Spleen (tissue), 11 donors: ENCODE measurements at regions not wholly inside any gene's neighbourhood (a gene's known extent, or its start where the extent isn't known, plus 50 kb on each side); places are given as distances from the start of the nearest gene placed in this dataset.

Experiments
- DNase-seq: peaks from one replicate; pipeline ENCODE4 v3.0.0-alpha.2; 2020
- H3K27ac ChIP-seq, 8 donors: fragments of 200-600 bp; sonication (generic) in 7 of 8; 1 replicate in 4 of 8; 2 replicates in 4 of 8; pipeline versions ENCODE4 v1.5.0 to v1.8.0; 2016 to 2021; ENCODE audit warnings: inconsistent platforms in 4 of 8, mild to moderate bottlenecking in 4 of 8, moderate library complexity in 1 of 8
- H3K27me3 ChIP-seq, 7 donors: fragments of 200-600 bp; sonication (generic) in 6 of 7; replicated peaks in 1 of 7; 1 replicate in 4 of 7; 2 replicates in 3 of 7; pipeline versions ENCODE4 v1.5.0 to v1.8.0; 2016 to 2021; ENCODE audit warnings: inconsistent platforms in 3 of 7, mild to moderate bottlenecking in 1 of 7
- H3K36me3 ChIP-seq, 6 donors: fragments of 200-600 bp; sonication (generic) in 5 of 6; 1 replicate in 4 of 6; 2 replicates in 2 of 6; pipeline versions ENCODE4 v1.5.0 to v1.8.0; 2016 to 2021; ENCODE audit warnings: inconsistent platforms in 2 of 6
- H3K4me1 ChIP-seq, 6 donors: fragments of 200-600 bp; sonication (generic) in 5 of 6; 1 replicate in 3 of 6; 2 replicates in 3 of 6; pipeline versions ENCODE4 v1.5.0 to v1.8.0; 2016 to 2021; ENCODE audit warnings: inconsistent platforms in 3 of 6
- H3K4me3 ChIP-seq, 8 donors: fragments of 200-600 bp; sonication (generic) in 7 of 8; 1 replicate in 4 of 8; 2 replicates in 4 of 8; pipeline versions ENCODE4 v1.5.0 to v1.8.0; 2016 to 2021; ENCODE audit warnings: inconsistent platforms in 4 of 8, mild to moderate bottlenecking in 4 of 8, moderate library complexity in 2 of 8
- H3K9me3 ChIP-seq, 8 donors: fragments of 200-600 bp; sonication (generic) in 7 of 8; 1 replicate in 4 of 8; 2 replicates in 4 of 8; pipeline versions ENCODE4 v1.5.0 to v1.8.0; 2016 to 2021; ENCODE audit warnings: inconsistent platforms in 4 of 8
- POLR2A ChIP-seq, 3 donors: fragments of 450-650 bp; IDR thresholded peaks; one replicate each; pipeline ENCODE4 v1.5.1; 2017; ENCODE audit warnings: antibody characterized with exemption in 3 of 3, mild to moderate bottlenecking in 1 of 3
- POLR2AphosphoS5 ChIP-seq, 3 donors: sonication (generic); formaldehyde crosslinking; IDR thresholded peaks; one replicate each; pipeline ENCODE4 v1.5.1; 2017; ENCODE audit warnings: antibody characterized with exemption in 3 of 3
- WGBS, 5 donors: extraction: QIAGEN DNeasy Blood & Tissue Kit in 3 of 5; methylation state at CpG; one replicate each; pipeline versions ENCODE4 v1.1.5 to v1.1.7; 2013 to 2018; 5-methylcytosine and 5-hydroxymethylcytosine counted together
- intact Hi-C: fragments of 100-400 bp; cut with DNase I; formaldehyde crosslinking; loops from one replicate; pipeline ENCODE4 v1.15.0; 2023; ENCODE audit warnings: low total_unique reads
- TF ChIP-seq, protein P1 (sequence below), 11 experiments: fragments of 200-600 bp in 7 of 11; fragments of 450-650 bp in 4 of 11; sonication (generic) in 4 of 11; IDR thresholded peaks in 8 of 11; conservative IDR thresholded peaks in 3 of 11; 1 replicate in 7 of 11; 2 replicates in 4 of 11; pipeline versions ENCODE4 v1.4.0 to v1.8.0; 2016 to 2021; ENCODE audit warnings: antibody characterized with exemption in 11 of 11, inconsistent platforms in 4 of 11, mild to moderate bottlenecking in 1 of 11
- donor health status: healthy with polysubstance abuse.
- donor health status: DM: no; HTN: no; CAD: no; lungs with moderate emphysema.
- donor health status: DM: no; HTN: no; CAD: no.
- donor health status: Bipolar disorder and iron deficiency.
- donor health status: healthy.
- donor health status: DM: no; HTN: no; CAD: no.
- donor health status: DM: yes; HTN: yes; CAD: no.

DNA sequence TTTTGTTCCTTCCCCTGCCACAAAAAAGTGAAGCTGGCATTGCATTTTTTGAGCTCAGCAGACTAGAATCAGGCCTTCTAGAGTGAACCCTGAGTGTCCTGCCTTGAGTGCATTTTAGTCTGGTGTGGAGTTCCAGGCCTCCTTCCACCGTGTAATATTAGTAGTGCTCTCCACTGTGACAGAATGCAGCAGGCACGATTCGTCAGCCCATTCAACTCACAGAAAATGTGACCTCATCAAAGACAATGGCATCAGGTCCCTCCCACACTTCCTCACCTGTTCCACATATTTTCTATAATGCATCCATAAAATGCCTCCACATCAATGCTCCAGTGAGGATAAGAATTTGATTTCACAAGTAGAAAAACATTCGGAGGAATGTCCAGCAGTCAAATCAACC is 227.6 kb downstream of the FGF9 start:
- DNase-seq = no peak
- 75 to 88% (median 82%) methylated on average over 4 of the region's 4 CpGs for WGBS, 5 donors
- Histone ChIP-seq H3K4me1 (no peaks in the 10 kb centered on the region), H3K27ac (no peak overlapping the region), H3K27me3 (no peaks in the 10 kb centered on the region), H3K36me3 (no peaks in the 10 kb centered on the region), H3K4me3 (no peak overlapping the region), H3K9me3 (no peaks in the 10 kb centered on the region)
- TF ChIP-seq POLR2A (IDR thresholded peaks at IDR 0.05) (no peak), POLR2AphosphoS5 (IDR thresholded peaks at IDR 0.05) (no peak)
- TF ChIP-seq, protein P1, sequence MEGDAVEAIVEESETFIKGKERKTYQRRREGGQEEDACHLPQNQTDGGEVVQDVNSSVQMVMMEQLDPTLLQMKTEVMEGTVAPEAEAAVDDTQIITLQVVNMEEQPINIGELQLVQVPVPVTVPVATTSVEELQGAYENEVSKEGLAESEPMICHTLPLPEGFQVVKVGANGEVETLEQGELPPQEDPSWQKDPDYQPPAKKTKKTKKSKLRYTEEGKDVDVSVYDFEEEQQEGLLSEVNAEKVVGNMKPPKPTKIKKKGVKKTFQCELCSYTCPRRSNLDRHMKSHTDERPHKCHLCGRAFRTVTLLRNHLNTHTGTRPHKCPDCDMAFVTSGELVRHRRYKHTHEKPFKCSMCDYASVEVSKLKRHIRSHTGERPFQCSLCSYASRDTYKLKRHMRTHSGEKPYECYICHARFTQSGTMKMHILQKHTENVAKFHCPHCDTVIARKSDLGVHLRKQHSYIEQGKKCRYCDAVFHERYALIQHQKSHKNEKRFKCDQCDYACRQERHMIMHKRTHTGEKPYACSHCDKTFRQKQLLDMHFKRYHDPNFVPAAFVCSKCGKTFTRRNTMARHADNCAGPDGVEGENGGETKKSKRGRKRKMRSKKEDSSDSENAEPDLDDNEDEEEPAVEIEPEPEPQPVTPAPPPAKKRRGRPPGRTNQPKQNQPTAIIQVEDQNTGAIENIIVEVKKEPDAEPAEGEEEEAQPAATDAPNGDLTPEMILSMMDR (IDR thresholded peaks at IDR 0.05 in 8 of 11, conservative IDR thresholded peaks at IDR 0.05 in 3 of 11) = no peak
- intact Hi-C loops = no loop called here

DNA sequence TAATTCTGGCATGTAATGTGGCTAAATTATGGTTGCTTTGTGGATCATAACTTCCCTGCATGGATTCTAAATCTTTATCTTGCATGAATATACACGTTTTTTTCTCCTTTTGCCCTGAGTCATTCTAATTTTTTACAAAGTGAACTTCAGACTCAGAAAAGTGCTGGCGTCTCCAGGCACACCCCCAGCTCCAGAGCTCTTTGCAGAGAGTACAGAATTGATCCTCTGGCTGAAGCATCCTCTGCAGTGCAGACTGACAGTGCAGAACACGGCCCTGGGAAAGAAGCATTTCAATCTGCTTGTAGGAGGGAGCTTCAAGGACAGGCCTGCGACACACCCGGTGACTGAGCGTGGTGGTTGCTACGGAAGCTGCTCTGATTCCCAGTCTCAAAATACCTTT is 228.1 kb downstream of the FGF9 start:
- WGBS, 5 donors = 60 to 78% (median 71%) methylated on average over 7 of the region's 7 CpGs
- DNase-seq = no peak
- intact Hi-C loops = no loop called here
- Histone ChIP-seq H3K9me3 (no peaks in the 10 kb centered on the region), H3K27me3 (no peaks in the 10 kb centered on the region), H3K27ac (no peak overlapping the region), H3K36me3 (no peaks in the 10 kb centered on the region), H3K4me3 (no peak overlapping the region), H3K4me1 (no peaks in the 10 kb centered on the region)
- TF ChIP-seq POLR2A (IDR thresholded peaks at IDR 0.05) = no peak

DNA sequence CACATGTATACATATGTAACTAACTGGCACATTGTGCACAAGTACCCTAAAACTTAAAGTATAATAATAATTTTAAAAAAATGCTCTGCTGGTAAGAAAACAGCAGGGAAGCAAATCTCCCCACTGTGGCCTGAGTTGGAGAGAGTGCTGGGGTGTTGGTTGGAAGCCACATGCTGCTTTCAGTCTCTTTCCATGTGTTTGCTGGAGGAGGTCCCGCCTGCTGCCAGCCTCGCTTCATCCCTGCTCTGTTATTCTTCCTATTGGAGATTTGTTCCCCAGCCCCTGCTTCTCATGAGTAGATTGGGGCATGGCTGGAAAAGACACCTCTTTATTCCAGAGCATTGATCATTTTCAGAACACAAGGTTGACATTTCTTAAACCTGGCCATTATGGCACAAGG is 230.5 kb downstream of the FGF9 start:
- Histone ChIP-seq H3K9me3 (no peaks in the 10 kb centered on the region), H3K36me3 (no peaks in the 10 kb centered on the region), H3K27me3 (no peaks in the 10 kb centered on the region), H3K27ac (no peak overlapping the region), H3K4me1 (no peaks in the 10 kb centered on the region), H3K4me3 (no peak overlapping the region)
- WGBS, 5 donors = 83 to 100% (median 94%) methylated on average over 2 of the region's 2 CpGs
- intact Hi-C loops = no loop called here
- DNase-seq = no peak
- TF ChIP-seq POLR2A (IDR thresholded peaks at IDR 0.05) = no peak

DNA sequence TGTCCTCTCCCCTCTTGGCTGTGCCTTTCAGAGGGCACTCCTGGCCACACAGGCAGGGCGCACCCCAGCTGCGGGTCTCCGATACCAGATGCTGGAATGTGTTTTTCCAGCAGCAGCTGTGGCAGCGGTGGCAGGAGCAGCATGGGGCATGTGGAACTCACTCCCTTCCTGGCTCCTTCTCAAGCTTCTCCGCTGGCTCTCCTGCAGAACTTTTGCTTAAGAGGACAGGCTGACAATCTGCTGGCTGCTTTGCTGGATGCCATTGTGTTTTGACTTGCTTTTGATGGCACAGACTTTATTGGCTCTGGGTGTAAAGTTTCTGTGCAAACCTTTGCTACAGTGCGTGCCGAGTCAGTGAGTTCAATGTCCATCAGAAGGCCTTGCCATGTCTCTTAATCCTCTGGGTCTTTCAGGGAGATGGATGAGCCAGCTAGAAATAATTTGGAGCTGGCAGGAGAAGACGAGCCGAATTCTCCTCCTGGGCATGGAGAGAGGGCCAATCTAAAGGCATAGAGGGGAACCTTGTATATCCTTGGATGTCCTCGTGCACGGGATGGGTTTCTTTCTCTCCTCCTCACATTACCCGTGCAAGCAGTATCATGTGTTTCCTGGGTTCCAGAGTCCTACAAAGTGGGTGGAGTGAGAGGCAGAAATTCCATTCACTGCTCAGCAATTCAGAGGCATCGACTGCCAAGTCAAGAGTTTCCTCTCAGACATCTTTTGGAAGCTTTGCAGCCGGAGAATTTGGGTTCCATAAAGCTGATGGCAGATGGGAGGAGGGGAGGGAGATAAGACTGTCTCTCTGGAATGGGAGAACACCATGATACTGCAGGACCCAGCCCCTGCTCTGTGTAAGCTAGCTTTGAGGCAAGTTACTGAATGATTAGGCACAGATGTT is 231.2 kb downstream of the FGF9 start:
- peak overlapping the region in 1 of 8 donors; percentile 12 for H3K27ac ChIP-seq
- 70 to 81% (median 76%) methylated on average over 14 of the region's 14 CpGs for WGBS, 5 donors

DNA sequence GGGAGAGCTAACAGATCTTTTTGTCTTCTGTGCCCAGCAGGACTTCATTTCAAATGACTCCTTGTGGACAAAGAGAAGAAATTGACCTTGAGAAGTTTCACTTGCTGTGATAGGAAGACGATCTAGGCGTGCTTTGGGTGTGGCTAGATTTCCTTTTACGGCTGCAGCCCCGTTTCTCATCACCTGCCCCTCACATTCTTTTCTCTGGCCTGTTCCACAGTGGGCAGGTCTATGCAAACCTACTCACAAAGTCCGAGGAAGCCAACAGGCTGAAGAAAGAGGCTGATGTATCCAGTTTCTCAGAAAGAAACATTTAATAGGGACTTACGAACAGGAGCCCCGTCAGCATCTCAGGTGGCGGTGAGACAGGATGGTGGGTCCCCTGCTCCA is 231.8 kb downstream of the FGF9 start:
- TF ChIP-seq, protein P1 (IDR thresholded peaks at IDR 0.05 in 8 of 11, conservative IDR thresholded peaks at IDR 0.05 in 3 of 11) = no peak
- TF ChIP-seq POLR2A (IDR thresholded peaks at IDR 0.05) = no peak
- no peak for TF ChIP-seq POLR2AphosphoS5 (IDR thresholded peaks at IDR 0.05)
- no peak for DNase-seq
- H3K36me3 ChIP-seq = no peaks in the 10 kb centered on the region
- no peaks in the 10 kb centered on the region for H3K9me3 ChIP-seq
- intact Hi-C loops = no loop called here
- no peak overlapping the region for H3K4me3 ChIP-seq
- H3K27ac ChIP-seq = peak overlapping the region in 1 of 8 donors; percentile 12
- WGBS, 5 donors = 70 to 75% (median 72%) methylated on average over 8 of the region's 8 CpGs
- no peaks in the 10 kb centered on the region for H3K27me3 ChIP-seq
- H3K4me1 ChIP-seq = no peaks in the 10 kb centered on the region

More for the DNA sequence above, 231.2 kb downstream of the FGF9 start:
- no peak for DNase-seq
- Histone ChIP-seq H3K36me3 (no peaks in the 10 kb centered on the region), H3K9me3 (no peaks in the 10 kb centered on the region), H3K4me3 (no peak overlapping the region), H3K27me3 (no peaks in the 10 kb centered on the region), H3K4me1 (no peaks in the 10 kb centered on the region)
- intact Hi-C loops = no loop called here
- TF ChIP-seq, protein P1 (IDR thresholded peaks at IDR 0.05 in 8 of 11, conservative IDR thresholded peaks at IDR 0.05 in 3 of 11) = no peak
- TF ChIP-seq POLR2A (IDR thresholded peaks at IDR 0.05) (no peak), POLR2AphosphoS5 (IDR thresholded peaks at IDR 0.05) (no peak)
